Keratinocyte (primary cell): ENCODE measurements at regions not wholly inside any gene's neighbourhood (a gene's known extent, or its start where the extent isn't known, plus 50 kb on each side); places are given as distances from the start of the nearest gene placed in this dataset.

Experiments
- DNase-seq: peaks from one replicate; pipeline ENCODE4 v3.0.0-alpha.2; 2011; ENCODE audit warnings: low read depth, missing footprints, low spot score
- FAIRE-seq: peaks from 2 replicates; lab custom pipeline; 2011; peaks lifted over from hg19 to GRCh38; lab: Jason Lieb, UNC
- H2AFZ ChIP-seq: 2 replicates; pipeline ENCODE4 v1.6.0; 2012; ENCODE audit warnings: low read length, control low read depth, inconsistent platforms; ENCODE audit not compliant: control insufficient read depth
- H3K27ac ChIP-seq: 2 replicates; pipeline ENCODE4 v1.5.1; 2011; ENCODE audit warnings: low read length; ENCODE audit not compliant: control insufficient read depth, insufficient read depth
- H3K27me3 ChIP-seq: 3 replicates; pipeline ENCODE4 v1.6.0; 2011; ENCODE audit warnings: low read length; ENCODE audit not compliant: control insufficient read depth, insufficient read depth; ENCODE audit errors: extremely low read depth
- H3K36me3 ChIP-seq, 2 experiments: 2 replicates in 1 of 2; 3 replicates in 1 of 2; pipeline ENCODE4 v1.5.1; 2011; ENCODE audit warnings: low read length in 2 of 2, mild to moderate bottlenecking in 1 of 2; ENCODE audit not compliant: control insufficient read depth in 2 of 2, insufficient read depth in 2 of 2; ENCODE audit errors: extremely low read depth in 1 of 2
- H3K4me1 ChIP-seq: 3 replicates; pipeline ENCODE4 v1.5.1; 2011; ENCODE audit warnings: low read length; ENCODE audit not compliant: control insufficient read depth, insufficient read depth; ENCODE audit errors: extremely low read depth
- H3K4me2 ChIP-seq: 3 replicates; pipeline ENCODE4 v1.6.0; 2011; ENCODE audit warnings: low read depth, low read length; ENCODE audit not compliant: control insufficient read depth, insufficient read depth; ENCODE audit errors: extremely low read depth
- H3K4me3 ChIP-seq, 3 experiments: fragments of 200-600 bp in 1 of 3; sonication (generic) in 1 of 3; 2 replicates in 2 of 3; 3 replicates in 1 of 3; pipeline ENCODE4 v1.5.1; 2011 to 2016; ENCODE audit warnings: low read length in 3 of 3, mild to moderate bottlenecking in 3 of 3, control low read depth in 2 of 3, inconsistent platforms in 1 of 3, low read depth in 1 of 3, mixed read lengths in 1 of 3, mixed run types in 1 of 3, moderate library complexity in 1 of 3; ENCODE audit not compliant: control insufficient read depth in 2 of 3, insufficient read depth in 2 of 3; ENCODE audit errors: extremely low read depth in 1 of 3
- H3K79me2 ChIP-seq: 2 replicates; pipeline ENCODE4 v1.6.0; 2012; ENCODE audit warnings: low read length; ENCODE audit not compliant: control insufficient read depth, insufficient read depth
- H3K9ac ChIP-seq: 3 replicates; pipeline ENCODE4 v1.6.0; 2011; ENCODE audit warnings: low read length; ENCODE audit not compliant: control insufficient read depth, insufficient read depth; ENCODE audit errors: extremely low read depth
- H3K9me1 ChIP-seq: 3 replicates; pipeline ENCODE4 v1.6.0; 2011; ENCODE audit warnings: low read length; ENCODE audit not compliant: control insufficient read depth, insufficient read depth; ENCODE audit errors: extremely low read depth
- H3K9me3 ChIP-seq: 2 replicates; pipeline ENCODE4 v1.5.1; 2012; ENCODE audit warnings: low read depth, low read length; ENCODE audit not compliant: control insufficient read depth
- H4K20me1 ChIP-seq: 3 replicates; pipeline ENCODE4 v1.6.0; 2011; ENCODE audit warnings: low read length; ENCODE audit not compliant: control insufficient read depth, insufficient read depth; ENCODE audit errors: extremely low read depth
- EZH2 ChIP-seq: IDR thresholded peaks from one replicate; pipeline ENCODE4 v1.6.1; 2012; ENCODE audit warnings: inconsistent platforms, mild to moderate bottlenecking, low read length, moderate library complexity
- dilution Hi-C: fragments of 300-500 bp; cut with MboI; formaldehyde crosslinking; loops from one replicate; pipeline ENCODE4 v1.7.0; 2020; ENCODE audit warnings: low sequenced_read_pairs; ENCODE audit not compliant: extremely low pct_ligation_motif_present
- TF ChIP-seq, protein P1 (sequence below), 3 experiments: IDR thresholded peaks in 1 of 3; conservative IDR thresholded peaks in 1 of 3; optimal IDR thresholded peaks in 1 of 3; 2 replicates in 2 of 3; 3 replicates in 1 of 3; pipeline versions ENCODE3 to v1.5.1; 2011; ENCODE audit warnings: low read length in 3 of 3, mild to moderate bottlenecking in 3 of 3, moderate library complexity in 2 of 3, control low read depth in 1 of 3, inconsistent platforms in 1 of 3; ENCODE audit not compliant: insufficient read depth in 2 of 3; ENCODE audit errors: extremely low read depth in 1 of 3

DNA sequence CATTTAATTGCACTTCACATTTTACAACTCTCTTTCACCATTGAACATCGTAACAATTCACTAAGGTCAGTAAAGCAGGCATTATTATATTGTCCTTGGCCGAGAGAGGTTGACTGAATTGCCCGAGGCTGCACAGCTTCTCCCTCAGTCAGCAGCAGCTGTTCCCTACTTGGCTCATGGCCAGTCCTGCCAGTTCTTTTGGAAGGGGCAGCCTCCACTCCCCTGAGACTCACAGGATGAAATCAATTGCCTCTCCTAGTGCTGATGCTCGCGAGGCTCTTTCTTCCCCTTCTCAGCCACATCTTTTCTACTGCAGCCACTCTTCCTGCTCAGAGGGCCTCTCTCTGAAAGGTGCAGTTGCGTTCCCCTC lies 79.9 kb upstream of the KCNA1 start:
- no peak for TF ChIP-seq EZH2
- TF ChIP-seq, protein P1, sequence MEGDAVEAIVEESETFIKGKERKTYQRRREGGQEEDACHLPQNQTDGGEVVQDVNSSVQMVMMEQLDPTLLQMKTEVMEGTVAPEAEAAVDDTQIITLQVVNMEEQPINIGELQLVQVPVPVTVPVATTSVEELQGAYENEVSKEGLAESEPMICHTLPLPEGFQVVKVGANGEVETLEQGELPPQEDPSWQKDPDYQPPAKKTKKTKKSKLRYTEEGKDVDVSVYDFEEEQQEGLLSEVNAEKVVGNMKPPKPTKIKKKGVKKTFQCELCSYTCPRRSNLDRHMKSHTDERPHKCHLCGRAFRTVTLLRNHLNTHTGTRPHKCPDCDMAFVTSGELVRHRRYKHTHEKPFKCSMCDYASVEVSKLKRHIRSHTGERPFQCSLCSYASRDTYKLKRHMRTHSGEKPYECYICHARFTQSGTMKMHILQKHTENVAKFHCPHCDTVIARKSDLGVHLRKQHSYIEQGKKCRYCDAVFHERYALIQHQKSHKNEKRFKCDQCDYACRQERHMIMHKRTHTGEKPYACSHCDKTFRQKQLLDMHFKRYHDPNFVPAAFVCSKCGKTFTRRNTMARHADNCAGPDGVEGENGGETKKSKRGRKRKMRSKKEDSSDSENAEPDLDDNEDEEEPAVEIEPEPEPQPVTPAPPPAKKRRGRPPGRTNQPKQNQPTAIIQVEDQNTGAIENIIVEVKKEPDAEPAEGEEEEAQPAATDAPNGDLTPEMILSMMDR (optimal IDR thresholded peaks at IDR 0.05 in 1 of 3, IDR thresholded peaks at IDR 0.05 in 1 of 3, conservative IDR thresholded peaks at IDR 0.05 in 1 of 3; ENCODE audit: extremely low read depth in 1 of 3, insufficient read depth in 2 of 3, low read length in 3 of 3): no peak
- Histone ChIP-seq H3K4me1 (no peaks in the 10 kb centered on the region), H3K4me2 (no peak overlapping the region), H3K27me3 (peaks cover 3% of the 10 kb centered on the region), H3K9me3 (no peaks in the 10 kb centered on the region), H3K27ac (no peak overlapping the region), H3K9me1 (no peaks in the 10 kb centered on the region), H3K4me3 (no peak overlapping the region), H3K9ac (no peak overlapping the region), H3K36me3 (no peaks in the 10 kb centered on the region), H2AFZ (no peak overlapping the region), H4K20me1 (no peaks in the 10 kb centered on the region), H3K79me2 (no peaks in the 10 kb centered on the region)
- dilution Hi-C loops: no loop called here
- FAIRE-seq (no peak), DNase-seq (no peak)

DNA sequence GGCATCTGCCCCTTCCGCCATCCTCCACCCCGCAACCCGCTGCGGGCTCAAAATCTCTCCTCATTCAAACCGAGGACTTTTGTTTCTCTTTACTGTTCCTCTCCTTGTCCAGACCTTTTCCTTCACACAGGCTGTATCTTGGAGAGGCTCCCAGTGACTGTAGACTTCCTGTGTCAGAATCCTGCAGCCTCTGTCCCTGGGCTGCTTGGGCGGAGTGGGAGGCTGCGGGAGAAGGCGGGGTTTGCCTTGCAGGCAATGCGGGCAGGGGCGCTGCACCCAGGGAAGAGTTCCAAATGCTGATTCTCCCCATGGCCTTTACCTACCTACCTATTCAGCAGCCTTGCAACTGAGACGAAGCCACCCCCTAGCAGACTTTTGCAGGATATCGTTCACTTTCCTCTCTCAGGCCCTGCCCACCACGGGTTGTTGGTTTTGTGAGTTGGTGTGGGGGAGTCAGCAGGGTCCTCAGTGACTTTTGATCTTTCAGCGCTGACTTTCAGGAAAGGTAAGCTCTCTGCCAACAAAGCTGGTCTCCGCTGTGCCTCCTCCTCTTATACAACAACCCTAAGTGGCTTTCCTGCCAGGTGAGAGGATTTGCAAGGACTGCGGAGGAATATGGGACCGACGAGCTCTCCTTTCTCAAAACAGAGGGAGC lies 79.0 kb upstream of the KCNA1 start:
- no peak overlapping the region for H3K9ac ChIP-seq
- FAIRE-seq (no peak), DNase-seq (no peak)
- no peak for TF ChIP-seq EZH2
- TF ChIP-seq, protein P1 (optimal IDR thresholded peaks at IDR 0.05 in 1 of 3, IDR thresholded peaks at IDR 0.05 in 1 of 3, conservative IDR thresholded peaks at IDR 0.05 in 1 of 3; ENCODE audit: extremely low read depth in 1 of 3, insufficient read depth in 2 of 3, low read length in 3 of 3): no peak
- H3K9me3 ChIP-seq: no peaks in the 10 kb centered on the region
- H3K9me1 ChIP-seq: no peaks in the 10 kb centered on the region
- H3K4me3 ChIP-seq: no peak overlapping the region
- no peaks in the 10 kb centered on the region for H3K4me1 ChIP-seq
- H3K27me3 ChIP-seq: no peaks in the 10 kb centered on the region
- H3K27ac ChIP-seq: no peak overlapping the region
- no peaks in the 10 kb centered on the region for H3K36me3 ChIP-seq
- H2AFZ ChIP-seq: no peak overlapping the region
- no peaks in the 10 kb centered on the region for H4K20me1 ChIP-seq
- no peaks in the 10 kb centered on the region for H3K79me2 ChIP-seq
- no peak overlapping the region for H3K4me2 ChIP-seq
- dilution Hi-C loops: no loop called here
